Mesenchymal stem cell (in vitro differentiated cells and primary cell): ENCODE measurements at regions not wholly inside any gene's neighbourhood (a gene's known extent, or its start where the extent isn't known, plus 50 kb on each side); places are given as distances from the start of the nearest gene placed in this dataset.

ENCODE experiments used
- DNase-seq: peaks from one replicate; pipeline ENCODE4 v3.0.0-alpha.2; 2013
- H2AFZ ChIP-seq: one replicate; pipeline ENCODE4 v1.6.1; 2013; ENCODE audit warnings: low read depth, mild to moderate bottlenecking, control low read depth, inconsistent platforms, low read length, moderate library complexity
- H2AK5ac ChIP-seq: 2 replicates; pipeline ENCODE4 v1.6.1; 2013; ENCODE audit warnings: low read length, moderate library complexity, mild to moderate bottlenecking, inconsistent platforms; ENCODE audit not compliant: severe bottlenecking
- H2BK120ac ChIP-seq: one replicate; pipeline ENCODE4 v1.6.1; 2013; ENCODE audit warnings: low read depth, mild to moderate bottlenecking, inconsistent platforms, low read length, moderate library complexity
- H2BK12ac ChIP-seq, 2 experiments: one replicate each; pipeline ENCODE4 v1.6.1; 2013; ENCODE audit warnings: inconsistent platforms in 2 of 2, low read length in 2 of 2, mild to moderate bottlenecking in 2 of 2, moderate library complexity in 2 of 2, control low read depth in 1 of 2
- H2BK15ac ChIP-seq: one replicate; pipeline ENCODE4 v1.6.1; 2013; ENCODE audit warnings: mild to moderate bottlenecking, low read depth, inconsistent platforms; ENCODE audit not compliant: poor library complexity, severe bottlenecking
- H2BK5ac ChIP-seq: 2 replicates; pipeline ENCODE4 v1.6.1; 2013; ENCODE audit warnings: low read depth, mild to moderate bottlenecking, low read length, control low read depth, inconsistent platforms; ENCODE audit not compliant: poor library complexity, severe bottlenecking
- H3K14ac ChIP-seq, 2 experiments: one replicate each; pipeline ENCODE4 v1.6.1; 2013; ENCODE audit warnings: inconsistent platforms in 2 of 2, low read length in 2 of 2, control low read depth in 1 of 2, mild to moderate bottlenecking in 1 of 2, moderate library complexity in 1 of 2
- H3K18ac ChIP-seq, 2 experiments: one replicate each; pipeline ENCODE4 v1.6.1; 2013; ENCODE audit warnings: inconsistent platforms in 2 of 2, low read length in 2 of 2, control low read depth in 1 of 2, low read depth in 1 of 2, mild to moderate bottlenecking in 1 of 2
- H3K23ac ChIP-seq, 2 experiments: one replicate each; pipeline ENCODE4 v1.6.1; 2013; ENCODE audit warnings: inconsistent platforms in 2 of 2, low read length in 2 of 2, mild to moderate bottlenecking in 2 of 2, moderate library complexity in 2 of 2, control low read depth in 1 of 2
- H3K27ac ChIP-seq: 2 replicates; pipeline ENCODE4 v1.5.1; 2013; ENCODE audit warnings: mild to moderate bottlenecking, moderate library complexity, low read length, control low read depth, inconsistent platforms; ENCODE audit not compliant: poor library complexity, severe bottlenecking
- H3K27me3 ChIP-seq, 2 experiments: 2 replicates each; pipeline versions ENCODE4 v1.6.1 to v1.7.0; 2013; ENCODE audit warnings: low read length in 2 of 2, mild to moderate bottlenecking in 2 of 2, moderate library complexity in 2 of 2, control low read depth in 1 of 2, inconsistent platforms in 1 of 2; ENCODE audit not compliant: control insufficient read depth in 1 of 2, insufficient read depth in 1 of 2
- H3K36me3 ChIP-seq, 2 experiments: 2 replicates each; pipeline versions ENCODE4 v1.6.1 to v1.7.0; 2013; ENCODE audit warnings: low read length in 2 of 2, control low read depth in 1 of 2, inconsistent platforms in 1 of 2, low read depth in 1 of 2, mild to moderate bottlenecking in 1 of 2; ENCODE audit not compliant: insufficient read depth in 2 of 2, control insufficient read depth in 1 of 2
- H3K4ac ChIP-seq, 2 experiments: one replicate each; pipeline ENCODE4 v1.6.1; 2013; ENCODE audit warnings: inconsistent platforms in 2 of 2, low read length in 2 of 2, mild to moderate bottlenecking in 2 of 2, moderate library complexity in 2 of 2, control low read depth in 1 of 2, low read depth in 1 of 2
- H3K4me1 ChIP-seq: 2 replicates; pipeline ENCODE4 v1.6.1; 2013; ENCODE audit warnings: low read depth, low read length, control low read depth; ENCODE audit not compliant: control insufficient read depth, insufficient read depth
- H3K4me2 ChIP-seq: 2 replicates; pipeline ENCODE4 v1.6.1; 2013; ENCODE audit warnings: low read length, mild to moderate bottlenecking, inconsistent platforms; ENCODE audit not compliant: poor library complexity, severe bottlenecking
- H3K4me3 ChIP-seq, 2 experiments: 2 replicates each; pipeline versions ENCODE4 v1.5.1 to v1.7.0; 2013; ENCODE audit warnings: low read length in 2 of 2, mild to moderate bottlenecking in 2 of 2, control low read depth in 1 of 2, low read depth in 1 of 2; ENCODE audit not compliant: insufficient read depth in 1 of 2
- H3K79me1 ChIP-seq: replicated peaks from 2 replicates; pipeline ENCODE4 v1.6.1; 2013; ENCODE audit warnings: mild to moderate bottlenecking, control low read depth, low read length, inconsistent platforms; ENCODE audit not compliant: poor library complexity, severe bottlenecking
- H3K9ac ChIP-seq: 2 replicates; pipeline ENCODE4 v1.7.0; 2013; ENCODE audit warnings: mild to moderate bottlenecking, low read length, moderate library complexity
- H3K9me3 ChIP-seq: 2 replicates; pipeline ENCODE4 v1.7.0; 2013; ENCODE audit warnings: mild to moderate bottlenecking, low read length; ENCODE audit not compliant: control insufficient read depth
- H4K8ac ChIP-seq: one replicate; pipeline ENCODE4 v1.6.1; 2013; ENCODE audit warnings: inconsistent platforms, mild to moderate bottlenecking, low read length, moderate library complexity
- H4K91ac ChIP-seq: one replicate; pipeline ENCODE4 v1.6.1; 2013; ENCODE audit warnings: mild to moderate bottlenecking, low read length, inconsistent platforms
- WGBS: methylation state at CpG from one replicate; pipeline ENCODE4 v1.1.7; 2013; ENCODE audit warnings: mixed read lengths; 5-methylcytosine and 5-hydroxymethylcytosine counted together

GRCh38 chr9:107086460-107086859, 196.6 kb upstream of the RAD23B start:
- Histone ChIP-seq H3K4ac (no peak overlapping the region), H3K36me3 (no peaks in the 10 kb centered on the region), H3K27ac (no peak overlapping the region), H4K8ac (no peak overlapping the region), H2BK12ac (no peak overlapping the region), H3K18ac (no peak overlapping the region), H2BK5ac (no peak overlapping the region), H3K4me3 (no peak overlapping the region), H4K91ac (no peak overlapping the region), H2BK120ac (no peak overlapping the region), H3K23ac (no peak overlapping the region), H2AFZ (no peak overlapping the region), H2BK15ac (no peak overlapping the region), H3K4me1 (no peaks in the 10 kb centered on the region), H2AK5ac (no peak overlapping the region), H3K9me3 (peaks cover 8% of the 10 kb centered on the region), H3K27me3 (peaks cover 0 to 6% of the 10 kb centered on the region in 2 experiments), H3K79me1 (no peaks in the 10 kb centered on the region), H3K9ac (no peak overlapping the region), H3K4me2 (no peak overlapping the region), H3K14ac (no peak overlapping the region)
- no peak for DNase-seq
- 83% methylated on average over 2 of the region's 2 CpGs for WGBS

- Histone ChIP-seq H3K9ac (no peak overlapping the region), H3K4me1 (no peaks in the 10 kb centered on the region), H2AK5ac (no peak overlapping the region), H3K9me3 (peaks cover 8% of the 10 kb centered on the region), H2BK120ac (no peak overlapping the region), H2BK15ac (no peak overlapping the region), H2AFZ (no peak overlapping the region), H3K4me3 (no peak overlapping the region), H3K36me3 (no peaks in the 10 kb centered on the region), H3K79me1 (no peaks in the 10 kb centered on the region), H3K23ac (no peak overlapping the region), H3K4me2 (no peak overlapping the region), H2BK5ac (no peak overlapping the region), H3K27me3 (peaks cover 0 to 6% of the 10 kb centered on the region in 2 experiments), H3K18ac (no peak overlapping the region), H3K14ac (no peak overlapping the region), H4K8ac (no peak overlapping the region), H3K27ac (no peak overlapping the region), H3K4ac (no peak overlapping the region), H4K91ac (no peak overlapping the region), H2BK12ac (no peak overlapping the region)
- DNase-seq = no peak
- WGBS = 84% methylated on average over 3 of the region's 3 CpGs
Observed at GRCh38 chr9:107087222-107087621, 195.9 kb upstream of the RAD23B start.

- Histone ChIP-seq H3K36me3 (no peaks in the 10 kb centered on the region), H3K27me3 (peaks cover 0 to 6% of the 10 kb centered on the region in 2 experiments), H3K79me1 (no peaks in the 10 kb centered on the region), H2AFZ (no peak overlapping the region), H4K8ac (no peak overlapping the region), H3K4me2 (no peak overlapping the region), H2AK5ac (no peak overlapping the region), H2BK120ac (no peak overlapping the region), H3K4me1 (no peaks in the 10 kb centered on the region), H3K18ac (no peak overlapping the region), H3K27ac (no peak overlapping the region), H4K91ac (no peak overlapping the region), H3K9ac (no peak overlapping the region), H2BK12ac (no peak overlapping the region), H3K4me3 (no peak overlapping the region), H3K23ac (no peak overlapping the region), H3K14ac (no peak overlapping the region), H3K9me3 (peaks cover 8% of the 10 kb centered on the region), H3K4ac (no peak overlapping the region), H2BK5ac (no peak overlapping the region), H2BK15ac (no peak overlapping the region)
- WGBS = no CpG with 5 or more reads among the region's 1 CpG
- DNase-seq = no peak
Observed at GRCh38 chr9:107090218-107090617, 192.9 kb upstream of the RAD23B start.

GRCh38 chr9:107093365-107094060, 189.6 kb upstream of the RAD23B start:
- Histone ChIP-seq H3K18ac (no peak overlapping the region), H2AK5ac (no peak overlapping the region), H3K14ac (no peak overlapping the region), H4K91ac (no peak overlapping the region), H3K27ac (no peak overlapping the region), H4K8ac (no peak overlapping the region), H2AFZ (no peak overlapping the region), H3K4ac (no peak overlapping the region), H2BK15ac (no peak overlapping the region), H3K4me2 (no peak overlapping the region), H2BK5ac (no peak overlapping the region), H3K4me1 (no peaks in the 10 kb centered on the region), H3K23ac (no peak overlapping the region), H3K9me3 (peaks cover 8% of the 10 kb centered on the region), H3K4me3 (no peak overlapping the region), H3K9ac (no peak overlapping the region), H3K36me3 (no peaks in the 10 kb centered on the region), H2BK120ac (no peak overlapping the region), H2BK12ac (no peak overlapping the region), H3K27me3 (no peaks in the 10 kb centered on the region), H3K79me1 (no peaks in the 10 kb centered on the region)
- no peak for DNase-seq
- WGBS = 100% methylated on average over 2 of the region's 3 CpGs
